ENCODE measurements at regions not wholly inside any gene's neighbourhood (a gene's known extent, or its start where the extent isn't known, plus 50 kb on each side); places are given as distances from the start of the nearest gene placed in this dataset.

GRCh38 chr1:73181190-73181540, 898.8 kb upstream of the NEGR1 start:
- DNase-seq: no peak

GRCh38 chr1:73180397-73181189, 898.3 kb upstream of the NEGR1 start:
- no peak for DNase-seq

- DNase-seq: no peak
Measured at GRCh38 chr1:73176902-73177301, 894.6 kb upstream of the NEGR1 start.

- DNase-seq: no peak
Measured at GRCh38 chr1:73167009-73167657, 884.8 kb upstream of the NEGR1 start.

- DNase-seq: peak; percentile 14
Measured at GRCh38 chr1:73162564-73162963, 880.2 kb upstream of the NEGR1 start.

GRCh38 chr1:73161418-73161817, 879.1 kb upstream of the NEGR1 start:
- no peak for DNase-seq

- no peak for DNase-seq
Measured at GRCh38 chr1:73160759-73161158, 878.4 kb upstream of the NEGR1 start.

GRCh38 chr1:73144311-73144710, 862.0 kb upstream of the NEGR1 start:
- no peak for DNase-seq

- DNase-seq: no peak
Measured at GRCh38 chr1:73136975-73137374, 854.6 kb upstream of the NEGR1 start.

GRCh38 chr1:73106931-73107330, 824.6 kb upstream of the NEGR1 start:
- DNase-seq: no peak

- DNase-seq: no peak
Measured at GRCh38 chr1:73105755-73106154, 823.4 kb upstream of the NEGR1 start.

- no peak for DNase-seq
Measured at GRCh38 chr1:73104749-73105148, 822.4 kb upstream of the NEGR1 start.

GRCh38 chr1:73100216-73100615, 817.9 kb upstream of the NEGR1 start:
- DNase-seq: no peak

GRCh38 chr1:73097917-73098316, 815.6 kb upstream of the NEGR1 start:
- DNase-seq: no peak

- no peak for DNase-seq
Measured at GRCh38 chr1:73096841-73097240, 814.5 kb upstream of the NEGR1 start.

- no peak for DNase-seq
Measured at GRCh38 chr1:73092383-73092782, 810.0 kb upstream of the NEGR1 start.

- DNase-seq: no peak
Measured at GRCh38 chr1:73066866-73067265, 784.5 kb upstream of the NEGR1 start.

GRCh38 chr1:73065339-73066041, 783.2 kb upstream of the NEGR1 start:
- DNase-seq: no peak

- no peak for DNase-seq
Measured at GRCh38 chr1:73056826-73057225, 774.5 kb upstream of the NEGR1 start.

- DNase-seq: peak; percentile 18
Measured at GRCh38 chr1:73044241-73045036, 762.1 kb upstream of the NEGR1 start.

GRCh38 chr1:73042403-73042802, 760.1 kb upstream of the NEGR1 start:
- DNase-seq: no peak

GRCh38 chr1:73040811-73041210, 758.5 kb upstream of the NEGR1 start:
- DNase-seq: no peak

GRCh38 chr1:73034271-73034670, 751.9 kb upstream of the NEGR1 start:
- no peak for DNase-seq
